Upper lobe of left lung (tissue), 6 donors: ENCODE measurements at regions not wholly inside any gene's neighbourhood (a gene's known extent, or its start where the extent isn't known, plus 50 kb on each side); places are given as distances from the start of the nearest gene placed in this dataset.

Experiments used
- ATAC-seq, 2 donors: fragments of 200-7000 bp; cut with Tn5 transposase; one replicate each; pipeline ENCODE4 v1.9.1; 2022; ENCODE audit warnings: mild to moderate bottlenecking in 2 of 2, moderate library complexity in 2 of 2; ENCODE audit not compliant: low FRiP score in 2 of 2
- DNase-seq, 2 donors: peaks; one replicate each; pipeline ENCODE4 v3.0.0-alpha.2; 2019 to 2020
- H3K27ac ChIP-seq, 4 donors: fragments of 200-600 bp; sonication (generic); one replicate each; pipeline ENCODE4 v1.5.1; 2016 to 2019
- H3K27me3 ChIP-seq, 4 donors: fragments of 200-600 bp; sonication (generic); one replicate each; pipeline ENCODE4 v1.5.1; 2017 to 2019
- H3K36me3 ChIP-seq, 4 donors: fragments of 200-600 bp; sonication (generic); one replicate each; pipeline ENCODE4 v1.5.1; 2016 to 2019
- H3K4me1 ChIP-seq, 4 donors: fragments of 200-600 bp; sonication (generic); one replicate each; pipeline ENCODE4 v1.5.1; 2018 to 2019
- H3K4me3 ChIP-seq, 4 donors: fragments of 200-600 bp; sonication (generic); one replicate each; pipeline ENCODE4 v1.5.1; 2017 to 2019; ENCODE audit warnings: mild to moderate bottlenecking in 2 of 4, moderate library complexity in 1 of 4
- H3K9me3 ChIP-seq, 4 donors: fragments of 200-600 bp; sonication (generic); one replicate each; pipeline ENCODE4 v1.5.1; 2018 to 2019
- CTCF ChIP-seq, 6 experiments: fragments of 450-650 bp in 4 of 6; fragments of 200-600 bp in 2 of 6; sonication (generic) in 2 of 6; IDR thresholded peaks; one replicate each; pipeline ENCODE4 v1.5.1; 2016 to 2019; ENCODE audit warnings: antibody characterized with exemption in 6 of 6
- EP300 ChIP-seq, 4 donors: sonication (generic); formaldehyde crosslinking; IDR thresholded peaks; one replicate each; pipeline ENCODE4 v1.5.1; 2017; ENCODE audit warnings: antibody characterized with exemption in 4 of 4, control low read depth in 2 of 4
- POLR2A ChIP-seq, 4 donors: fragments of 450-650 bp; IDR thresholded peaks; one replicate each; pipeline ENCODE4 v1.5.1; 2016 to 2017; ENCODE audit warnings: antibody characterized with exemption in 4 of 4, mild to moderate bottlenecking in 2 of 4
- POLR2AphosphoS5 ChIP-seq, 2 donors: sonication (generic); formaldehyde crosslinking; IDR thresholded peaks; one replicate each; pipeline ENCODE4 v1.5.1; 2017; ENCODE audit warnings: antibody characterized with exemption in 2 of 2
- WGBS, 2 donors: methylation state at CpG; one replicate each; pipeline ENCODE4 v1.1.5; 2017 to 2018; 5-methylcytosine and 5-hydroxymethylcytosine counted together
- donor health status: DM: no; HTN: no; CAD: no; lungs with moderate emphysema.
- donor health status: DM: no; HTN: yes; CAD: no; lungs with severe emphysema.

GRCh38 chr3:84742915-84743425 is 215.8 kb upstream of the CADM2 start:
- TF ChIP-seq POLR2A (IDR thresholded peaks at IDR 0.05), result no peak
- TF ChIP-seq POLR2AphosphoS5 (IDR thresholded peaks at IDR 0.05), result no peak
- no peak for TF ChIP-seq EP300 (IDR thresholded peaks at IDR 0.05)
- no peak for TF ChIP-seq CTCF (IDR thresholded peaks at IDR 0.05)
- Histone ChIP-seq H3K4me1 (no peaks in the 10 kb centered on the region), H3K36me3 (no peaks in the 10 kb centered on the region), H3K9me3 (no peaks in the 10 kb centered on the region), H3K4me3 (no peak overlapping the region), H3K27me3 (no peaks in the 10 kb centered on the region), H3K27ac (no peak overlapping the region)
- DNase-seq (no peak), ATAC-seq (no peak)
- 57 to 63% methylated on average over 2 of the region's 2 CpGs for WGBS, 2 donors

- Histone ChIP-seq H3K36me3 (no peaks in the 10 kb centered on the region), H3K9me3 (no peaks in the 10 kb centered on the region), H3K27ac (no peak overlapping the region), H3K4me3 (no peak overlapping the region), H3K4me1 (no peaks in the 10 kb centered on the region), H3K27me3 (no peaks in the 10 kb centered on the region)
- no peak for DNase-seq
- ATAC-seq, result no peak
- no peak for TF ChIP-seq EP300 (IDR thresholded peaks at IDR 0.05)
- TF ChIP-seq POLR2A (IDR thresholded peaks at IDR 0.05), result no peak
- TF ChIP-seq CTCF (IDR thresholded peaks at IDR 0.05), result no peak
- TF ChIP-seq POLR2AphosphoS5 (IDR thresholded peaks at IDR 0.05), result no peak
- 75 to 82% methylated on average over 1 of the region's 1 CpG for WGBS, 2 donors
Observed at GRCh38 chr3:84744130-84744529, 214.7 kb upstream of the CADM2 start.

DNA sequence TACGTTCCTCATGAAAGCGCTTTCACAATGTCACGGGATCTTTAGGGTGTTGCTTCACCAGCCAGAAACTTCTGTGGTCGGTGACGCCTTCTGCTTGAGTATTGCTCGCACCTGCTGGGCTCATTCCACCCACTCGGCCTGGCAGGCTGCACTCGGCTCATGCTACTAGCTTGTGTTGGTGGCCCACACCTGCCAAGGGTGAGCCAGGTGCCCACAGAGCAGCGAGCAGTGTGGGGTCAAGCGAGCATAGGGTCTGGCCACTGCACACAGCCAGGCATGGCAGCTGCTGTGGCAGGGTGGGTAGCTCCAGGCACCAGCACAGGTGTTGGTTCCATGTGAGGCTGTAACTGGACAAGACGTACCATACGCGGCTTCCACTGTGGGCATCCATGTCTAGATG is 202.9 kb upstream of the CADM2 start:
- 90 to 93% methylated on average over 6 to 13 of the region's 13 CpGs for WGBS, 2 donors
- no peak for TF ChIP-seq CTCF (IDR thresholded peaks at IDR 0.05)
- ATAC-seq, result peak in 1 of 2 donors; percentile 18

DNA sequence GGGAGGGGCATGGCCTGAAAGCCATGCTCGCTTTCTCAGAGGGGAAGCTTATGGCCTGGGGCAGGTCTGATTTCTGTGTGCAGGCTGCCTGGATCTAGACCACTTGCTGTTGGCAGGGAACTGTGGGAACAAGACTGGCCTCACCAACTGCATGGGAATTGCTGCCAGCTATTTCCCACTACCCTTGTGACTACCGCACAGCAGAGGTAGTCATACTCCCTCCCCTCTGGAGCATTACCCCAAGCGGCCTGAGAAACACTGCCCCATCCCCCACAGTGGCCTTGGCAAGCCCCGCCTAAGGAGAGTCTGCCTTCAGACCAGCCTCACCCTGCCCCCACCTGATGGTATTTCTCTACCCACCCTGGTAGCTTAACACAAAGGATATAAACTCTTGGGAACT is 199.4 kb upstream of the CADM2 start:
- H3K36me3 ChIP-seq, result no peaks in the 10 kb centered on the region
- no peaks in the 10 kb centered on the region for H3K27me3 ChIP-seq
- H3K9me3 ChIP-seq, result no peaks in the 10 kb centered on the region
- no peak overlapping the region for H3K27ac ChIP-seq
- WGBS, 2 donors, result 83 to 87% methylated on average over 4 of the region's 4 CpGs
- TF ChIP-seq POLR2A (IDR thresholded peaks at IDR 0.05) (no peak), POLR2AphosphoS5 (IDR thresholded peaks at IDR 0.05) (no peak), EP300 (IDR thresholded peaks at IDR 0.05) (no peak), CTCF (IDR thresholded peaks at IDR 0.05) (no peak)
- ATAC-seq (no peak), DNase-seq (no peak)
- no peak overlapping the region for H3K4me3 ChIP-seq
- H3K4me1 ChIP-seq, result no peaks in the 10 kb centered on the region

More for the DNA sequence above, 202.9 kb upstream of the CADM2 start:
- no peaks in the 10 kb centered on the region for H3K36me3 ChIP-seq
- peak in 1 of 2 donors; percentile 58 for DNase-seq
- H3K27me3 ChIP-seq, result no peaks in the 10 kb centered on the region
- no peaks in the 10 kb centered on the region for H3K4me1 ChIP-seq
- H3K9me3 ChIP-seq, result no peaks in the 10 kb centered on the region
- no peak overlapping the region for H3K4me3 ChIP-seq
- H3K27ac ChIP-seq, result no peak overlapping the region

DNA sequence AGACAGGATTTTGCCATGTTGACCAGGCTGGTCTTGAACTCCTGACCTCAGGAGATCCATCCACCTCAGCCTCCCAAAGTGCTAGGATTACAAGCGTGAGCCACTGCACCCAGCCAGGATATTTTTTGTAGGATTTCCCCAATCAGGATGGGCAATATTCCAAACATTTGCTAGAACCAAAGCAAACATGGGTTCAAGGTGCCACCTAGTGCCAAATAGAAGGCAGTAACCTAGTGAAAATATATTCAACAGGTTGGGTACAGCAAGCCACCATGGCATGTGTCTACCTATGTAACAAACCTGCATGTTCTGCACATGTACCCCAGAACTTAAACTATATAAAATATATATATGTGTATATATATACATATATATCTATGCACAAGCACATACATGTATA is 185.9 kb upstream of the CADM2 start:
- no peaks in the 10 kb centered on the region for H3K4me1 ChIP-seq
- no peak overlapping the region for H3K27ac ChIP-seq
- no peak for ATAC-seq
- 58 to 85% methylated on average over 1 of the region's 1 CpG for WGBS, 2 donors
- DNase-seq, result no peak
- TF ChIP-seq POLR2A (IDR thresholded peaks at IDR 0.05) (no peak), CTCF (IDR thresholded peaks at IDR 0.05) (no peak)
- H3K4me3 ChIP-seq, result no peak overlapping the region
- H3K27me3 ChIP-seq, result no peaks in the 10 kb centered on the region
- H3K9me3 ChIP-seq, result no peaks in the 10 kb centered on the region
- H3K36me3 ChIP-seq, result no peaks in the 10 kb centered on the region
